K562 (cell line): ENCODE measurements at regions not wholly inside any gene's neighbourhood (a gene's known extent, or its start where the extent isn't known, plus 50 kb on each side); places are given as distances from the start of the nearest gene placed in this dataset.
A peak's percentile ranks its signal among the peaks of the same experiment; 100 is the strongest.

Experiments used
- ATAC-seq: fragments of 200-7000 bp; cut with Tn5 transposase; 3 replicates; pipeline ENCODE4 v1.9.1; 2020; ENCODE audit warnings: moderate library complexity
- BruUV-seq: library from RNA; stranded (reverse); fragments of 400-500 nt; replicated peaks from 2 replicates; lab custom pipeline; 2021; lab: Mats Ljungman, UMichigan
- CTCF ChIA-PET: fragments of 300-600 bp; formaldehyde crosslinking; extraction: SDS; loops from one replicate; lab custom pipeline; 2021; ENCODE audit warnings: low intra/inter-chr PET ratio; lab: Yijun Ruan, JAX
- POLR2A ChIA-PET: fragments of 300-600, 350-650 bp; sonication (Branson Sonifier 250); formaldehyde crosslinking; extraction: SDS; loops from one replicate; lab custom pipeline; 2021; ENCODE audit warnings: antibody characterized with exemption, inconsistent platforms; lab: Yijun Ruan, JAX
- DNase-seq, 4 experiments: peaks; one replicate each; pipeline versions ENCODE4 v3.0.0 to v3.0.0-alpha.2; 2011 to 2018; ENCODE audit warnings: low spot score in 3 of 4, mixed read lengths in 3 of 4; ENCODE audit errors: extremely low read depth in 1 of 4
- FAIRE-seq: peaks from 2 replicates; lab custom pipeline; 2011; peaks lifted over from hg19 to GRCh38; lab: Jason Lieb, UNC
- H2AFZ ChIP-seq: 2 replicates; pipeline ENCODE4 v1.6.0; 2011; ENCODE audit warnings: low read depth, low read length, control low read depth, inconsistent platforms
- H3K27ac ChIP-seq: fragments of 200-600 bp; 3 replicates; pipeline ENCODE4 v1.8.0; 2011; ENCODE audit warnings: low read depth, mild to moderate bottlenecking, control low read depth, inconsistent platforms, low read length, moderate library complexity, mixed read lengths; ENCODE audit errors: extremely low read depth
- H3K27me3 ChIP-seq, 2 experiments: fragments of 300-600 bp in 1 of 2; 2 replicates in 1 of 2; 3 replicates in 1 of 2; pipeline versions ENCODE4 v1.6.0 to v1.8.0; 2011; ENCODE audit warnings: inconsistent platforms in 2 of 2, low read length in 2 of 2, mild to moderate bottlenecking in 1 of 2, mixed read lengths in 1 of 2, moderate library complexity in 1 of 2; ENCODE audit not compliant: control insufficient read depth in 2 of 2, insufficient read depth in 2 of 2
- H3K36me3 ChIP-seq: fragments of 300-600 bp; 3 replicates; pipeline ENCODE4 v1.8.0; 2011; ENCODE audit warnings: mild to moderate bottlenecking, low read length, inconsistent platforms; ENCODE audit not compliant: control insufficient read depth, insufficient read depth
- H3K4me1 ChIP-seq, 2 experiments: fragments of 200-600 bp in 1 of 2; replicated peaks in 1 of 2; 2 replicates in 1 of 2; 3 replicates in 1 of 2; pipeline versions ENCODE4 v1.5.1 to v1.8.0; 2011; ENCODE audit warnings: inconsistent platforms in 2 of 2, low read length in 2 of 2, mild to moderate bottlenecking in 1 of 2, mixed read lengths in 1 of 2, moderate library complexity in 1 of 2; ENCODE audit not compliant: control insufficient read depth in 2 of 2, insufficient read depth in 2 of 2
- H3K4me2 ChIP-seq: 2 replicates; pipeline ENCODE4 v1.6.1; 2011; ENCODE audit warnings: low read length, control low read depth, inconsistent platforms, mixed read lengths; ENCODE audit not compliant: insufficient read depth
- H3K4me3 ChIP-seq: fragments of 200-600 bp; sonication (generic), shearing (Covaris generic); 2 replicates; pipeline ENCODE4 v1.5.1; 2016; ENCODE audit warnings: control low read depth, inconsistent platforms
- H3K79me2 ChIP-seq: fragments of 200-600 bp; 3 replicates; pipeline ENCODE4 v1.8.0; 2011; ENCODE audit warnings: low read length, inconsistent platforms; ENCODE audit not compliant: control insufficient read depth, insufficient read depth
- H3K9ac ChIP-seq, 2 experiments: 2 replicates each; pipeline versions ENCODE4 v1.6.0 to v1.6.1; 2011; ENCODE audit warnings: low read depth in 2 of 2, low read length in 2 of 2, control low read depth in 1 of 2, inconsistent platforms in 1 of 2, mild to moderate bottlenecking in 1 of 2, mixed read lengths in 1 of 2; ENCODE audit not compliant: insufficient read depth in 1 of 2
- H3K9me1 ChIP-seq: one replicate; pipeline ENCODE4 v1.6.0; 2011; ENCODE audit warnings: inconsistent platforms, mild to moderate bottlenecking, low read length, moderate library complexity; ENCODE audit not compliant: control insufficient read depth, insufficient read depth
- H3K9me3 ChIP-seq: replicated peaks from 2 replicates; pipeline ENCODE4 v1.5.1; 2011; ENCODE audit warnings: low read depth, low read length, inconsistent platforms; ENCODE audit not compliant: control insufficient read depth, insufficient read depth
- H4K20me1 ChIP-seq: replicated peaks from 2 replicates; pipeline ENCODE4 v1.6.1; 2011; ENCODE audit warnings: low read length, inconsistent platforms, mixed read lengths; ENCODE audit not compliant: control insufficient read depth, insufficient read depth
- GATA2 ChIP-seq: sonication (generic); formaldehyde crosslinking; IDR thresholded peaks from 2 replicates; pipeline ENCODE4 v1.4.0; 2020; ENCODE audit warnings: mild to moderate bottlenecking, missing genetic modification reagents
- MEIS2 ChIP-seq: fragments of 450-650 bp; IDR thresholded peaks from 2 replicates; pipeline ENCODE4 v1.6.1; 2014; ENCODE audit warnings: mild to moderate bottlenecking; ENCODE audit not compliant: partially characterized antibody
- NEUROD1 ChIP-seq: fragments of 150-350 bp; IDR thresholded peaks from 2 replicates; pipeline ENCODE4 v1.6.1; 2014; ENCODE audit warnings: borderline replicate concordance, low read length, low read depth; ENCODE audit not compliant: partially characterized antibody
- PTTG1 ChIP-seq: fragments of 450-650 bp; IDR thresholded peaks from 2 replicates; pipeline ENCODE4 v1.6.1; 2016; ENCODE audit warnings: low read depth, mild to moderate bottlenecking, missing genetic modification characterization, missing compliant biosample characterization
- RCOR1 ChIP-seq, 2 experiments: IDR thresholded peaks; 2 replicates each; pipeline ENCODE4 v1.6.1; 2012; ENCODE audit warnings: low read depth in 2 of 2, low read length in 2 of 2, borderline replicate concordance in 1 of 2, improper control_type of control experiment in 1 of 2
- SMARCE1 ChIP-seq: fragments of 450-650 bp; IDR thresholded peaks from 2 replicates; pipeline ENCODE4 v1.7.1; 2016; ENCODE audit warnings: mild to moderate bottlenecking
- SNIP1 ChIP-seq: fragments of 450-650 bp; IDR thresholded peaks from 2 replicates; pipeline ENCODE4 v1.7.1; 2017; ENCODE audit warnings: low read depth, mild to moderate bottlenecking
- SPI1 ChIP-seq: IDR thresholded peaks from 2 replicates; pipeline ENCODE4 v1.6.1; 2011; ENCODE audit warnings: low read depth, low read length, control low read depth, borderline replicate concordance
- SRSF1 ChIP-seq: fragments of 200-400 bp; formaldehyde crosslinking; IDR thresholded peaks from 2 replicates; pipeline ENCODE4 v1.6.1; 2017; ENCODE audit warnings: mild to moderate bottlenecking, low read depth, low read length, moderate library complexity
- ZEB2 ChIP-seq: fragments of 450-650 bp; IDR thresholded peaks from 2 replicates; pipeline ENCODE4 v1.6.1; 2016
- WGBS: fragments of 100-300 bp; shearing (Covaris generic); methylation state at CpG from one replicate; pipeline ENCODE4 v1.1.6; 2016; ENCODE audit warnings: low coverage, mixed read lengths; ENCODE audit not compliant: insufficient coverage; ENCODE audit errors: missing lambda C conversion rate; 5-methylcytosine and 5-hydroxymethylcytosine counted together
- in situ Hi-C: fragments of 300-500 bp; cut with MboI; formaldehyde crosslinking; loops from 4 replicates; pipeline ENCODE4 v1.15.0; 2018; ENCODE audit warnings: inconsistent platforms, mixed read lengths
- intact Hi-C: fragments of 100-400 bp; cut with micrococcal nuclease; formaldehyde crosslinking; loops from 2 replicates; pipeline ENCODE4 v1.14.2; 2022
- TF ChIP-seq, protein P1 (sequence below), 2 experiments: fragments of 450-650 bp in 1 of 2; sonication (generic) in 1 of 2; formaldehyde crosslinking in 1 of 2; IDR thresholded peaks in 1 of 2; conservative IDR thresholded peaks in 1 of 2; 2 replicates each; pipeline versions ENCODE4 v1.6.1 to v1.8.1; 2016 to 2023; ENCODE audit warnings: mild to moderate bottlenecking in 2 of 2, moderate library complexity in 2 of 2, inconsistent platforms in 1 of 2, missing genetic modification reagents in 1 of 2
- TF ChIP-seq, protein P2 (sequence below): sonication (generic); formaldehyde crosslinking; IDR thresholded peaks from 2 replicates; pipeline ENCODE4 v1.9.0; 2022; ENCODE audit warnings: mild to moderate bottlenecking, missing genetic modification reagents
- TF ChIP-seq, protein P3 (sequence below): IDR thresholded peaks from 2 replicates; pipeline ENCODE4 v1.6.1; 2012; ENCODE audit warnings: low read depth, low read length, improper control_type of control experiment, borderline replicate concordance
- TF ChIP-seq, protein P4 (sequence below): fragments of 450-650 bp; formaldehyde crosslinking; IDR thresholded peaks from 2 replicates; pipeline ENCODE4 v1.4.0; 2020; ENCODE audit warnings: mild to moderate bottlenecking
- TF ChIP-seq, protein P5 (sequence below): fragments of 450-650 bp; formaldehyde crosslinking; IDR thresholded peaks from 2 replicates; pipeline ENCODE4 v1.4.0; 2022; ENCODE audit warnings: missing genetic modification characterization

DNA sequence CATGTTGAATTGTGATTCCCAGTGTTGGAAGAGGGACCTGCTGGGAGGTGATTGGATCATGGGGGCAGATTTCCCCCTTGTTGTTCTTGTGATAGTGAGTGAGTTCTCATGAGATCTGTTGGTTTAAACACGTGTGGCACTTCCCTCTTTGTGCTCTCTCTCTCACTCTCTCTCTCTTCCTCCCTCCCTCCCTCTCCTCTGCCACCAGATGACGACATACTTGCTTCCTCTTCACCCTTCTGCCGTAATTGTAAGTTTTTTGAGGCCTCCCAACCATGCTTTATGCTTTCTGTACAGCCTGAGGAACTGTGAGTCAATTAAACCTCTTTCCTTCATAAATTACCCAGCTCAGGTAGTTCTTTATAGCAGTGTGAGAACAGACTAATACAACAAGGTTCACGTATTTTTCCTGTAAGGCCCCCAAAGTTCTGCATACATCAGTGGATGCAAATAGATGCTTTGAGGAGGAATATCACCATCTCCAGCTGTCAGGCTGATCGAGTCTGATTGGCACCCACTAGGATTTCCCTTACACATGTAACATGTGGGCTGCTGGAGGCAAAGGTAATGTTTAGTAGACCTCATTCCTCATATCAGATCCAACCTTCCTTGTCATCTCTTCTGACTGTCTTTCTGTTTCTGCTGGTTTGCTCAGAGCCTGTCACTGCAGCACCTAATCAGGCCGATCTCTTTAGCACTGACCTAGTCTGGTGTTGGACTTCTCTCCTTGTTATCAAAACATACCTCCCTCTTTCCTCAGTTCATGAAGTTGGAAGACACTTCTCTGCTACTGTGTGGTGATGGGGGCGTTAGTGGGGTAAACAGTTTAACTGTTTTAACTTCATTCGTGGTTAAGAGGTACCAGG lies 54.3 kb upstream of the BACH2 start:
- H2AFZ ChIP-seq, result peak overlapping the region; percentile 5
- no peaks in the 10 kb centered on the region for H4K20me1 ChIP-seq
- WGBS, result 13% methylated on average over 7 of the region's 8 CpGs
- H3K4me1 ChIP-seq, result peaks cover 2 to 6% of the 10 kb centered on the region in 2 experiments; a peak in 3 of 5 replicates
- no peaks in the 10 kb centered on the region; the same call in 1 of the 2 replicates for H3K9me3 ChIP-seq
- intact Hi-C loops (no loop called here), in situ Hi-C loops (no loop called here)
- no peak overlapping the region; the same call in 1 of the 2 replicates for H3K4me2 ChIP-seq
- DNase-seq (peak in 2 of 4 experiments; percentile 27 to 47), ATAC-seq (peak; percentile 75), FAIRE-seq (peak; percentile 81)
- peaks cover 0 to 2% of the 10 kb centered on the region in 2 experiments; a peak in 1 of 5 replicates for H3K27me3 ChIP-seq
- no peaks in the 10 kb centered on the region for H3K79me2 ChIP-seq
- no peak overlapping the region for H3K27ac ChIP-seq
- no peaks in the 10 kb centered on the region for H3K9me1 ChIP-seq
- H3K4me3 ChIP-seq, result no peak overlapping the region
- no peaks in the 10 kb centered on the region for H3K36me3 ChIP-seq
- ChIA-PET CTCF (no interaction called here), POLR2A (interaction anchor here (0.8 kb wide), 1 partner anchor 10 kb away, joined by 4 read pairs; no protein-coding TSS in a partner anchor)
- H3K9ac ChIP-seq, result 0 out of 4 replicates have a peak overlapping the region, but pooled peaks of 1 of the 2 experiments have one; percentile 32
- BruUV-seq, result no TSS peak
- peak; percentile 60 for TF ChIP-seq MEIS2
- TF ChIP-seq, protein P1, sequence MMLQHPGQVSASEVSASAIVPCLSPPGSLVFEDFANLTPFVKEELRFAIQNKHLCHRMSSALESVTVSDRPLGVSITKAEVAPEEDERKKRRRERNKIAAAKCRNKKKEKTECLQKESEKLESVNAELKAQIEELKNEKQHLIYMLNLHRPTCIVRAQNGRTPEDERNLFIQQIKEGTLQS (IDR thresholded peaks at IDR 0.05), result peak; percentile 89
- TF ChIP-seq, protein P1 (CRISPR knock-in tag; conservative IDR thresholded peaks at IDR 0.05), result no peak
- TF ChIP-seq, protein P2, sequence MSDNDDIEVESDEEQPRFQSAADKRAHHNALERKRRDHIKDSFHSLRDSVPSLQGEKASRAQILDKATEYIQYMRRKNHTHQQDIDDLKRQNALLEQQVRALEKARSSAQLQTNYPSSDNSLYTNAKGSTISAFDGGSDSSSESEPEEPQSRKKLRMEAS (CRISPR knock-in tag), result peak; percentile 90
- peak; percentile 83 for TF ChIP-seq GATA2 (CRISPR knock-in tag)
- peak; percentile 85; the same call in 1 of the 2 replicates for TF ChIP-seq SPI1
- peak in 1 of 2 experiments; percentile 51; a peak in 1 of 4 replicates for TF ChIP-seq RCOR1 (IDR thresholded peaks at IDR 0.05; ENCODE audit: borderline replicate concordance in 1 of 2, low read depth in 2 of 2, low read length in 2 of 2)
- no peak for TF ChIP-seq SNIP1
- peak; percentile 30 for TF ChIP-seq NEUROD1
- no peak for TF ChIP-seq SRSF1
- peak; percentile 42; the same call in 1 of the 2 replicates for TF ChIP-seq ZEB2
- TF ChIP-seq, protein P3, sequence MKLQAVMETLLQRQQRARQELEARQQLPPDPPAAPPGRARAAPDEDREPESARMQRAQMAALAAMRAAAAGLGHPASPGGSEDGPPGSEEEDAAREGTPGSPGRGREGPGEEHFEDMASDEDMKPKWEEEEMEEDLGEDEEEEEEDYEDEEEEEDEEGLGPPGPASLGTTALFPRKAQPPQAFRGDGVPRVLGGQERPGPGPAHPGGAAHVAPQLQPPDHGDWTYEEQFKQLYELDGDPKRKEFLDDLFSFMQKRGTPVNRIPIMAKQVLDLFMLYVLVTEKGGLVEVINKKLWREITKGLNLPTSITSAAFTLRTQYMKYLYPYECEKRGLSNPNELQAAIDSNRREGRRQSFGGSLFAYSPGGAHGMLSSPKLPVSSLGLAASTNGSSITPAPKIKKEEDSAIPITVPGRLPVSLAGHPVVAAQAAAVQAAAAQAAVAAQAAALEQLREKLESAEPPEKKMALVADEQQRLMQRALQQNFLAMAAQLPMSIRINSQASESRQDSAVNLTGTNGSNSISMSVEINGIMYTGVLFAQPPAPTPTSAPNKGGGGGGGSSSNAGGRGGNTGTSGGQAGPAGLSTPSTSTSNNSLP, result no peak
- TF ChIP-seq, protein P4, sequence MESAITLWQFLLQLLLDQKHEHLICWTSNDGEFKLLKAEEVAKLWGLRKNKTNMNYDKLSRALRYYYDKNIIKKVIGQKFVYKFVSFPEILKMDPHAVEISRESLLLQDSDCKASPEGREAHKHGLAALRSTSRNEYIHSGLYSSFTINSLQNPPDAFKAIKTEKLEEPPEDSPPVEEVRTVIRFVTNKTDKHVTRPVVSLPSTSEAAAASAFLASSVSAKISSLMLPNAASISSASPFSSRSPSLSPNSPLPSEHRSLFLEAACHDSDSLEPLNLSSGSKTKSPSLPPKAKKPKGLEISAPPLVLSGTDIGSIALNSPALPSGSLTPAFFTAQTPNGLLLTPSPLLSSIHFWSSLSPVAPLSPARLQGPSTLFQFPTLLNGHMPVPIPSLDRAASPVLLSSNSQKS (CRISPR knock-in tag), result no peak
- no peak for TF ChIP-seq PTTG1 (tag)
- peak; percentile 61; the same call in 1 of the 2 replicates for TF ChIP-seq SMARCE1
- TF ChIP-seq, protein P5, sequence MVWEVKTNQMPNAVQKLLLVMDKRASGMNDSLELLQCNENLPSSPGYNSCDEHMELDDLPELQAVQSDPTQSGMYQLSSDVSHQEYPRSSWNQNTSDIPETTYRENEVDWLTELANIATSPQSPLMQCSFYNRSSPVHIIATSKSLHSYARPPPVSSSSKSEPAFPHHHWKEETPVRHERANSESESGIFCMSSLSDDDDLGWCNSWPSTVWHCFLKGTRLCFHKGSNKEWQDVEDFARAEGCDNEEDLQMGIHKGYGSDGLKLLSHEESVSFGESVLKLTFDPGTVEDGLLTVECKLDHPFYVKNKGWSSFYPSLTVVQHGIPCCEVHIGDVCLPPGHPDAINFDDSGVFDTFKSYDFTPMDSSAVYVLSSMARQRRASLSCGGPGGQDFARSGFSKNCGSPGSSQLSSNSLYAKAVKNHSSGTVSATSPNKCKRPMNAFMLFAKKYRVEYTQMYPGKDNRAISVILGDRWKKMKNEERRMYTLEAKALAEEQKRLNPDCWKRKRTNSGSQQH (CRISPR knock-in tag), result no peak
